Activated CD8-positive, alpha-beta T cell treated with anti-CD3 and anti-CD28 coated beads for 36 hours (primary cell): ENCODE measurements at regions not wholly inside any gene's neighbourhood (a gene's known extent, or its start where the extent isn't known, plus 50 kb on each side); places are given as distances from the start of the nearest gene placed in this dataset.

Experiments used
- ATAC-seq: fragments of 200-7000 bp; cut with Tn5 transposase; one replicate; pipeline ENCODE4 v1.10.0; 2021; ENCODE audit warnings: mild to moderate bottlenecking, moderate library complexity
- CTCF ChIA-PET: fragments of 350-600 bp; sonication (Branson Sonifier 250); formaldehyde crosslinking; loops from one replicate; lab custom pipeline; 2021; ENCODE audit warnings: antibody characterized with exemption; lab: Charles Lee
- POLR2A ChIA-PET: fragments of 350-600 bp; sonication (Branson Sonifier 250); formaldehyde crosslinking; loops from one replicate; lab custom pipeline; 2021; ENCODE audit warnings: antibody characterized with exemption; lab: Charles Lee
- DNase-seq: peaks from one replicate; pipeline ENCODE4 v3.0.0-alpha.2; 2020
- H3K27ac Mint-ChIP-seq: one replicate; pipeline ENCODE4 v1.8.0; 2021; ENCODE audit warnings: mild to moderate bottlenecking, mixed read lengths
- H3K27me3 Mint-ChIP-seq: one replicate; pipeline ENCODE4 v1.8.0; 2021; ENCODE audit warnings: mixed read lengths
- H3K36me3 Mint-ChIP-seq: one replicate; pipeline ENCODE4 v1.8.0; 2021; ENCODE audit warnings: low read depth, mixed read lengths
- H3K4me1 Mint-ChIP-seq: one replicate; pipeline ENCODE4 v1.8.0; 2021; ENCODE audit warnings: low read depth, mixed read lengths
- H3K4me3 Mint-ChIP-seq: one replicate; pipeline ENCODE4 v1.8.0; 2021; ENCODE audit warnings: mild to moderate bottlenecking, moderate library complexity, mixed read lengths
- H3K9me3 Mint-ChIP-seq: one replicate; pipeline ENCODE4 v1.8.0; 2021; ENCODE audit warnings: mixed read lengths
- CTCF ChIP-seq: fragments of 200-600 bp; IDR thresholded peaks from one replicate; pipeline ENCODE4 v1.8.0; 2022; ENCODE audit warnings: antibody characterized with exemption, mild to moderate bottlenecking
- intact Hi-C: fragments of 100-400 bp; cut with micrococcal nuclease; formaldehyde crosslinking; loops from one replicate; pipeline ENCODE4 v1.10.0; 2022

- Mint-ChIP-seq H3K27ac (no peak overlapping the region), H3K9me3 (peaks cover 8% of the 10 kb centered on the region), H3K36me3 (no peaks in the 10 kb centered on the region), H3K4me1 (no peaks in the 10 kb centered on the region), H3K27me3 (no peaks in the 10 kb centered on the region), H3K4me3 (no peak overlapping the region)
- intact Hi-C loops = no loop called here
- no peak for TF ChIP-seq CTCF
- no peak for DNase-seq
- CTCF ChIA-PET = no interaction called here
- ATAC-seq = no peak
- POLR2A ChIA-PET = no interaction called here
Observed at GRCh38 chr1:79827446-79827845, 820.9 kb upstream of the ADGRL4 start.

DNA sequence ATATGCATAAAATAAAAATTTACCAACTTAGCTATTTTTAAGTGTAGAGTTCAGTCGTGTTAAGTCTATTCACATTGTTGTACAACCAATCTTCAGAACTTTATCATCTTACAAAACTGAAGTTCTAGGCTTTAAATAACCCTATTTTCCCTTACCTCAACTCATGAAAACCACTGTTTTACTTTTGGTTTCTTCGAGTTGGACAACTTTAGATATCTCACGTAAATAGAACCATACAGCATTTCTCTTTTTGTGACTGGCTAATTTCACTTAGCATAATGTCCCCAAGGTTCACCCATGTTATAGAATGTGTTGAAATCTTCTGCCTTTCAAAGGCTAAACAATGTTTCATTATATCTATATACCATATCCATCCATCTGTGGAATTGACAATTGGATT, 819.0 kb upstream of the ADGRL4 start:
- peaks cover 8% of the 10 kb centered on the region for H3K9me3 Mint-ChIP-seq
- no peak overlapping the region for H3K27ac Mint-ChIP-seq
- CTCF ChIA-PET = no interaction called here
- DNase-seq (no peak), ATAC-seq (no peak)
- H3K27me3 Mint-ChIP-seq = no peaks in the 10 kb centered on the region
- no peak overlapping the region for H3K4me3 Mint-ChIP-seq
- POLR2A ChIA-PET = no interaction called here
- intact Hi-C loops = no loop called here
- H3K36me3 Mint-ChIP-seq = no peaks in the 10 kb centered on the region
- no peaks in the 10 kb centered on the region for H3K4me1 Mint-ChIP-seq
- no peak for TF ChIP-seq CTCF

- POLR2A ChIA-PET = no interaction called here
- CTCF ChIA-PET = no interaction called here
- intact Hi-C loops = no loop called here
- DNase-seq (no peak), ATAC-seq (no peak)
- Mint-ChIP-seq H3K27me3 (no peaks in the 10 kb centered on the region), H3K9me3 (peaks cover 7% of the 10 kb centered on the region), H3K4me1 (no peaks in the 10 kb centered on the region), H3K27ac (no peak overlapping the region), H3K4me3 (no peak overlapping the region), H3K36me3 (no peaks in the 10 kb centered on the region)
- no peak for TF ChIP-seq CTCF
Observed at GRCh38 chr1:79822053-79822452, 815.5 kb upstream of the ADGRL4 start.

DNA sequence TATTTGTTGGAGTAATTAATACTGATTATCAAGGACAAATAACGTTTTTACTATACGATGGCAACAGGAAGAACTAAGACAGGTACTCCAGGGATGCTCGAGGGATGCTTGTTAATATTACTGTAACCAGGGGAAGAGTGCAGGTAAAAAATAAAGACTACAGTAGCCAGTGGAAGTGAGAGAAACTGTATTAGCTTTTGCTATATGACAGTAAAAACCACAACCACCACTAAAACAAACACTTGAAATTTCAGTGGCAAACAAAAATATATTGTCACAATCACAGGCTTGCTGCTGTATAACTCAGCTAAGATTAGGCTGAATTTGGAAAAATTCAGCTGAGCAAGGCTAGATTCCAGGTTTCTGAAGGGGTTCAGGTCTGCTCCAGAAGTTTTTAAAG, 812.6 kb upstream of the ADGRL4 start:
- intact Hi-C loops = no loop called here
- H3K4me3 Mint-ChIP-seq = no peak overlapping the region
- no peak overlapping the region for H3K27ac Mint-ChIP-seq
- TF ChIP-seq CTCF = no peak
- no peaks in the 10 kb centered on the region for H3K4me1 Mint-ChIP-seq
- ATAC-seq = no peak
- no peak for DNase-seq
- no peaks in the 10 kb centered on the region for H3K27me3 Mint-ChIP-seq
- POLR2A ChIA-PET = no interaction called here
- peaks cover 7% of the 10 kb centered on the region for H3K9me3 Mint-ChIP-seq
- no peaks in the 10 kb centered on the region for H3K36me3 Mint-ChIP-seq
- CTCF ChIA-PET = no interaction called here

DNA sequence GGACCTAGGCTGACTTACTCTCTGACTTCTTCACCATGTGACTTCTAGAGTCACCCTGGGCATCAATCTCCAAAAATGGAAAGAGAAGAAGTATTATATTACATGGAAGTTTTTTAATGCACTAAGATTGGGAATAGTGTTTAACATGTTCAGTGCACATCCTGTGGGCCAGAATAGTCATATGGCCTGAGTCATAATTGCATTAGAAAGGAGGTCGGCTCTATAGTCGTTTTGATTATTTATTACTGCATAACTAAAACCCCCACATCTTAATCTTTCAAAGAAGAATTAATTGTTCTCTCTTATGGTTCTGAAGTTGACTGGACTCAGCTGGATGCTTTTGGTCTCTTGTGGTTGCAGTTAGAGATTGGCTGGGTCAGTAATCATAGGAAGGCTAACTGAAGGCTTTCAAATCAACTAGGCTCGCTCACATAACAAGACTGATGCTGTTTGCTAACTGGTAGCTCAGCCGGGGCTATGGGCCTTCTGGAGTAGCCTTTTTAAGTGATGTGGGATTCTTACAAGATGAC, 810.6 kb upstream of the ADGRL4 start:
- Mint-ChIP-seq H3K4me1 (no peaks in the 10 kb centered on the region), H3K27me3 (no peaks in the 10 kb centered on the region), H3K27ac (no peak overlapping the region), H3K36me3 (no peaks in the 10 kb centered on the region), H3K4me3 (no peak overlapping the region), H3K9me3 (peaks cover 2% of the 10 kb centered on the region)
- no peak for TF ChIP-seq CTCF
- no peak for ATAC-seq
- no peak for DNase-seq
- intact Hi-C loops = no loop called here
- ChIA-PET POLR2A (no interaction called here), CTCF (no interaction called here)
